ENCODE measurements at regions not wholly inside any gene's neighbourhood (a gene's known extent, or its start where the extent isn't known, plus 50 kb on each side); places are given as distances from the start of the nearest gene placed in this dataset.

DNA sequence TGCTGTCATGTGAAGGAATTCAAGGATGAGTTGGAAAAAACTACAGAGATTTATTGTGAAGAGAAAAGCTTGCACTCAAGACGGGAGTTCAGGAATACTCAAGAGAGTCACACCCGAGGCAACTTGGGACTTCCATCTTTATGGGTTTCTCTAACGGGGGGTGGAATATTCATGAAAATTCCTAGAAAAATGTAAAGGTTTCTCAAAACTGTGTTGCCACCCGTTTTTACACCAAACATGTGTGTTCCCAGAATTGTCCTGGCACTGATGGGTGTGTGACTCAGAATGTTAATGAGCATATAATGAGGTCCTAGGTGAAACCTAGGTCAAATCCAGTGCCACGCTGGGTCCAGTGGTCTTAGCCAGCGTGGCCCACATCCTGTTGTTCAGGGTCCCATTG is 381.5 kb downstream of the CDH26 start:
- no peaks in the 10 kb centered on the region for H3K27me3 ChIP-seq (ENCODE audit: control insufficient read depth, insufficient read depth, low read length)
- no peak for FAIRE-seq
- TF ChIP-seq, protein P1, sequence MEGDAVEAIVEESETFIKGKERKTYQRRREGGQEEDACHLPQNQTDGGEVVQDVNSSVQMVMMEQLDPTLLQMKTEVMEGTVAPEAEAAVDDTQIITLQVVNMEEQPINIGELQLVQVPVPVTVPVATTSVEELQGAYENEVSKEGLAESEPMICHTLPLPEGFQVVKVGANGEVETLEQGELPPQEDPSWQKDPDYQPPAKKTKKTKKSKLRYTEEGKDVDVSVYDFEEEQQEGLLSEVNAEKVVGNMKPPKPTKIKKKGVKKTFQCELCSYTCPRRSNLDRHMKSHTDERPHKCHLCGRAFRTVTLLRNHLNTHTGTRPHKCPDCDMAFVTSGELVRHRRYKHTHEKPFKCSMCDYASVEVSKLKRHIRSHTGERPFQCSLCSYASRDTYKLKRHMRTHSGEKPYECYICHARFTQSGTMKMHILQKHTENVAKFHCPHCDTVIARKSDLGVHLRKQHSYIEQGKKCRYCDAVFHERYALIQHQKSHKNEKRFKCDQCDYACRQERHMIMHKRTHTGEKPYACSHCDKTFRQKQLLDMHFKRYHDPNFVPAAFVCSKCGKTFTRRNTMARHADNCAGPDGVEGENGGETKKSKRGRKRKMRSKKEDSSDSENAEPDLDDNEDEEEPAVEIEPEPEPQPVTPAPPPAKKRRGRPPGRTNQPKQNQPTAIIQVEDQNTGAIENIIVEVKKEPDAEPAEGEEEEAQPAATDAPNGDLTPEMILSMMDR (IDR thresholded peaks at IDR 0.05; ENCODE audit: borderline replicate concordance, extremely low read depth, insufficient read depth): no peak
- intact Hi-C loops (cut with DNase I): no loop called here
- DNase-seq: no peak
- H3K27ac ChIP-seq (ENCODE audit: low read depth in 2 of 2, low read length in 2 of 2): no peak overlapping the region
- no peak overlapping the region for H3K4me3 ChIP-seq (ENCODE audit: low read length in 3 of 3)
- no peaks in the 10 kb centered on the region for H3K36me3 ChIP-seq (ENCODE audit: control insufficient read depth in 2 of 3, insufficient read depth in 3 of 3, low read length in 3 of 3)
- no peaks in the 10 kb centered on the region for H3K9me3 ChIP-seq (ENCODE audit: control insufficient read depth in 2 of 3, insufficient read depth in 1 of 3, low read length in 3 of 3)
- no peak overlapping the region for H3K9ac ChIP-seq (ENCODE audit: low read length in 3 of 3)
- no peaks in the 10 kb centered on the region for H3K4me1 ChIP-seq (ENCODE audit: control insufficient read depth in 2 of 3, insufficient read depth in 2 of 3, low read depth in 1 of 3, low read length in 3 of 3)

DNA sequence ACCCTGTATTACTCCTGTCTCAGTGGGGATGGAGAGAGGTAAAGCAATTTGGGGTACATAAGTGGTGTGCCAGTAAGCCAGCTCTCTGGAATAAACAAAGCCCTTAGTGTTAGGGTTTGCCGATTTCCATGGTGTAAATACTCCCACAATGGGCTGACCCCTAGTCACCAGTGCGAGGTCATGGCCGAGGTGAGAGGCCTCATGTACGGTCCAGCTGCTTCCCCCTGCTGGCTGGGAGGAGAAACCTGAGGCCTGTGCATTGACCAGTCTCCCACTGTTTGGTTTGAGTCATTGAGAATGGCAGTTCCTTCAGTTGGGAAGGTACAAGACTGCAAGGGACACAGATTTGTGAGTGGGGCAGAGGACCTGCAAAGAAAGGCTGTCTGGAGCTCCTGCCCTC is 382.0 kb downstream of the CDH26 start:
- Histone ChIP-seq H3K4me1 (ENCODE audit: control insufficient read depth in 2 of 3, insufficient read depth in 2 of 3, low read depth in 1 of 3, low read length in 3 of 3) (no peaks in the 10 kb centered on the region), H3K9ac (ENCODE audit: low read length in 3 of 3) (no peak overlapping the region), H3K9me3 (ENCODE audit: control insufficient read depth in 2 of 3, insufficient read depth in 1 of 3, low read length in 3 of 3) (no peaks in the 10 kb centered on the region), H3K27ac (ENCODE audit: low read depth in 2 of 2, low read length in 2 of 2) (no peak overlapping the region), H3K36me3 (ENCODE audit: control insufficient read depth in 2 of 3, insufficient read depth in 3 of 3, low read length in 3 of 3) (no peaks in the 10 kb centered on the region), H3K4me3 (ENCODE audit: low read length in 3 of 3) (no peak overlapping the region), H3K27me3 (ENCODE audit: control insufficient read depth, insufficient read depth, low read length) (no peaks in the 10 kb centered on the region)
- DNase-seq (no peak), FAIRE-seq (no peak)
- TF ChIP-seq, protein P1 (IDR thresholded peaks at IDR 0.05; ENCODE audit: borderline replicate concordance, extremely low read depth, insufficient read depth): no peak
- intact Hi-C loops (cut with DNase I): no loop called here

DNA sequence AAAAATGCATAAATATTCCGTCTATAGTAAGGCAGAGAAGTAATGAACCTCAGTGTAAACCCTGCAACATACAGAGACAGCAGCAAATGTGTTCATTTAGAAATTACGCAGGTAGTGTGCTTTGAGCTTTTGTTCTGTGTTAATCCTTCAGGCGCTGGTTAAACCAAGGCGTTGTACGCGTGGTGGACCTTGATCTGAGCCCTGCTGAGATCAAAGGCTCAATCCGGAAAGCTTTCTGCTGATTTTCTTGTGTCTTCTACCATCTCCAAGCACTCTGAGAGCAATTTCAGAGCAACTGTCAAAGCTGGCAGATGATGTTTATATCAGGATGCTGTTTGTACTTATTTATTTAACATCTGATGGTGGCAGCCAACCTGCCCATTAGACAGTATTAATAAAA is 382.8 kb downstream of the CDH26 start:
- Histone ChIP-seq H3K27ac (ENCODE audit: low read depth in 2 of 2, low read length in 2 of 2) (no peak overlapping the region), H3K4me1 (ENCODE audit: control insufficient read depth in 2 of 3, insufficient read depth in 2 of 3, low read depth in 1 of 3, low read length in 3 of 3) (no peaks in the 10 kb centered on the region), H3K9ac (ENCODE audit: low read length in 3 of 3) (no peak overlapping the region), H3K36me3 (ENCODE audit: control insufficient read depth in 2 of 3, insufficient read depth in 3 of 3, low read length in 3 of 3) (no peaks in the 10 kb centered on the region), H3K4me3 (ENCODE audit: low read length in 3 of 3) (no peak overlapping the region), H3K27me3 (ENCODE audit: control insufficient read depth, insufficient read depth, low read length) (no peaks in the 10 kb centered on the region), H3K9me3 (ENCODE audit: control insufficient read depth in 2 of 3, insufficient read depth in 1 of 3, low read length in 3 of 3) (no peaks in the 10 kb centered on the region)
- FAIRE-seq (no peak), DNase-seq (no peak)
- TF ChIP-seq, protein P1 (IDR thresholded peaks at IDR 0.05; ENCODE audit: borderline replicate concordance, extremely low read depth, insufficient read depth): no peak
- intact Hi-C loops (cut with DNase I): no loop called here

DNA sequence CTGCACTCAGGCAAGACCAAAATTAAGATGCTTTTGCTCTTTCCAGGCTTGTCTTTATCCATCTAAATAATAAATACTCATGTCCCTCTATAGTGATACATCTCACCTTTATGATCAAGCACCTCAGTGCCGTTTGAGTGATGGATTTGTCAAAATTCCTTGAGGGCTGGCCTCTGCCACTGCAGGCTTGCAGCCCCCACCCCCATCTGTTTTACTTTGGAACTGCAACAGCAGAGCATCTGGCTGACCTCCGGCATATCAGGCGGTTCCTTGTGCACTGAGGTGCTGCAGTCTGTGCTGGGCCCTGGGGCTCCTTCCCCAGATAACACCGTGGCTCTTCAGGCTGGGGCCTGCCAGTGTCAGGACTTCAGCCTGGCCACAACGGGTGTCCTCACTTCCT is 386.9 kb downstream of the CDH26 start:
- Histone ChIP-seq H3K4me1 (ENCODE audit: control insufficient read depth in 2 of 3, insufficient read depth in 2 of 3, low read depth in 1 of 3, low read length in 3 of 3) (no peaks in the 10 kb centered on the region), H3K9ac (ENCODE audit: low read length in 3 of 3) (no peak overlapping the region), H3K4me3 (ENCODE audit: low read length in 3 of 3) (no peak overlapping the region), H3K36me3 (ENCODE audit: control insufficient read depth in 2 of 3, insufficient read depth in 3 of 3, low read length in 3 of 3) (no peaks in the 10 kb centered on the region), H3K27me3 (ENCODE audit: control insufficient read depth, insufficient read depth, low read length) (no peaks in the 10 kb centered on the region), H3K27ac (ENCODE audit: low read depth in 2 of 2, low read length in 2 of 2) (no peak overlapping the region), H3K9me3 (ENCODE audit: control insufficient read depth in 2 of 3, insufficient read depth in 1 of 3, low read length in 3 of 3) (no peaks in the 10 kb centered on the region)
- intact Hi-C loops (cut with DNase I): no loop called here
- DNase-seq: no peak
- FAIRE-seq: no peak
- TF ChIP-seq, protein P1 (IDR thresholded peaks at IDR 0.05; ENCODE audit: borderline replicate concordance, extremely low read depth, insufficient read depth): no peak

Data from kidney (tissue), 13 donors.